SH-SY5Y (cell line): ENCODE measurements at regions not wholly inside any gene's neighbourhood (a gene's known extent, or its start where the extent isn't known, plus 50 kb on each side); places are given as distances from the start of the nearest gene placed in this dataset.

Source experiments
- GATA2 ChIP-seq: IDR thresholded peaks from 2 replicates; pipeline ENCODE4 v1.6.1; 2011; ENCODE audit warnings: mild to moderate bottlenecking, low read depth, low read length
- GATA3 ChIP-seq: IDR thresholded peaks from 2 replicates; pipeline ENCODE4 v1.6.1; 2011; ENCODE audit warnings: low read depth, mild to moderate bottlenecking, low read length, moderate library complexity

DNA sequence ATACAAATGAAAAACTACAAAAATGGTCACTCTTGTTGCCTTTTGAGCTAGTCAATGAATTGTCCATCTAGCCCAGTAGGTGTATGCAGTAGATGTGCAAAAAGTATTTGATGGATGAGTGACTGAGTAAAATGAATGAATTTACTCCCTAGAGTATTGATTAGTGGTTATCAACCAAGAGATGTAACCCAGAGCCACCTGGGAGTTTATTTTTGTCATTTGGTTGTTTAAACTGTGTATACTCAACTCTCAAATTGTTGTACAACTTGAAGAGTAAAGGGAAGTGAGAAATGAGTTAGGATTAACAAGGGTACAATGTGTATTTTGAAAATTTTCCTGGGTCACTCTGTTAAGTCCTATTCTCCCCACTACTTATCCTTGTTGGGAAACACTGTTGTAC is 124.1 kb upstream of the TMCO5A start:
- no peak for TF ChIP-seq GATA2
- TF ChIP-seq GATA3, result no peak
